Activated CD4-positive, alpha-beta memory T cell treated with anti-CD3 and anti-CD28 coated beads, Interleukin-2, amount 10 ng/mL, durations not matched to agents 7 days and 5 days (primary cell): ENCODE measurements at regions not wholly inside any gene's neighbourhood (a gene's known extent, or its start where the extent isn't known, plus 50 kb on each side); places are given as distances from the start of the nearest gene placed in this dataset.

Source experiments
- CTCF ChIA-PET: fragments of 350-600 bp; sonication (Branson Sonifier 250); formaldehyde crosslinking; loops from one replicate; lab custom pipeline; 2021; ENCODE audit warnings: antibody characterized with exemption, inconsistent platforms; lab: Charles Lee
- POLR2A ChIA-PET: fragments of 350-600 bp; sonication (Branson Sonifier 250); formaldehyde crosslinking; loops from one replicate; lab custom pipeline; 2021; ENCODE audit warnings: antibody characterized with exemption; lab: Charles Lee
- DNase-seq: peaks from one replicate; pipeline ENCODE4 v3.0.0-alpha.2; 2020
- H3K27ac Mint-ChIP-seq: one replicate; pipeline ENCODE4 v1.8.0; 2021; ENCODE audit warnings: mild to moderate bottlenecking, mixed read lengths
- H3K27me3 Mint-ChIP-seq: one replicate; pipeline ENCODE4 v1.8.0; 2021; ENCODE audit warnings: mixed read lengths
- H3K36me3 Mint-ChIP-seq: one replicate; pipeline ENCODE4 v1.8.0; 2021; ENCODE audit warnings: low read depth, mixed read lengths
- H3K4me1 Mint-ChIP-seq: one replicate; pipeline ENCODE4 v1.8.0; 2021; ENCODE audit warnings: mixed read lengths
- H3K4me3 Mint-ChIP-seq: one replicate; pipeline ENCODE4 v1.8.0; 2021; ENCODE audit warnings: mild to moderate bottlenecking, mixed read lengths
- H3K9me3 Mint-ChIP-seq: one replicate; pipeline ENCODE4 v1.8.0; 2021; ENCODE audit warnings: mixed read lengths

DNA sequence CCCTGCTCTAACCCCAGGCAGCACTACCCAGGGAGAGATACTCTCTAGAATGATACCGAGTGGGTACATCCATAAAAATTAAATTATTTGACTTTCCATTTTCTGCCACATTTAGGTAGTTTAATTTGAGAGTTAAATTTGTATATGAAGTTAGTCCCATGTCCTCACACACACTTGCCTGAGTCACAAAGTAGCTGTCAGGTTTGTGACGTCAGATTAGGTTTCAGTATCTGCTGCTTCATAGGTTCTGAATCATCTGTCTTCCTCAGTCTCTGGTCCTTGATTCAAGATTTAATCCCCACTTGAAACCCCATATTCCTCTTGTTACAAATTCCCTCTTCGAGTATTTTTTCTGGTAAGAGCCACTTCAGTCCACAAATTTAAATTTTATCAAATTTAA lies 738.6 kb upstream of the FAM98A start:
- H3K4me3 Mint-ChIP-seq, result no peak overlapping the region
- DNase-seq, result no peak
- no peaks in the 10 kb centered on the region for H3K9me3 Mint-ChIP-seq
- CTCF ChIA-PET, result no interaction called here
- no peaks in the 10 kb centered on the region for H3K4me1 Mint-ChIP-seq
- H3K27ac Mint-ChIP-seq, result no peak overlapping the region
- no peaks in the 10 kb centered on the region for H3K36me3 Mint-ChIP-seq
- POLR2A ChIA-PET, result no interaction called here
- H3K27me3 Mint-ChIP-seq, result no peaks in the 10 kb centered on the region

DNA sequence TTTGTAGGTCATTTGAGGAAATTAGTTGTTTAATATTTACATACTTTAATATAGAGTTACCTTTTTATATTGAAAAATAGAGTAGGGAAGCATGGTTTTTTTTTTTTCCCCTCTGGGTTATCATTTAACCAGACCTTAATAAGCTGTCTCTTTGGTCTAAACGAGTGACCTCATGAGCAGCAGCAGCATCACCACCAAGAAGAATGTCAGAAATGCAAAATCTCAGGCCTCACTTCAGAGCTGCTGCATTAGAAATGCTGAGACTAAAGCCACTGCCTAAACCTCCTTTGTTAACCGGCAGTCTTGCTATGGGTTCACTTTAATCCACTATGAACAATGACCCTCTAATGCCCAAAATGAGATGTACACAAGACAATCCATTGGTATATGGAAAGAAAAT lies 733.7 kb upstream of the FAM98A start:
- no peaks in the 10 kb centered on the region for H3K27me3 Mint-ChIP-seq
- no peaks in the 10 kb centered on the region for H3K4me1 Mint-ChIP-seq
- no peak overlapping the region for H3K27ac Mint-ChIP-seq
- ChIA-PET CTCF (no interaction called here), POLR2A (no interaction called here)
- no peak for DNase-seq
- H3K9me3 Mint-ChIP-seq, result peaks cover 5% of the 10 kb centered on the region
- H3K36me3 Mint-ChIP-seq, result no peaks in the 10 kb centered on the region
- H3K4me3 Mint-ChIP-seq, result no peak overlapping the region

DNA sequence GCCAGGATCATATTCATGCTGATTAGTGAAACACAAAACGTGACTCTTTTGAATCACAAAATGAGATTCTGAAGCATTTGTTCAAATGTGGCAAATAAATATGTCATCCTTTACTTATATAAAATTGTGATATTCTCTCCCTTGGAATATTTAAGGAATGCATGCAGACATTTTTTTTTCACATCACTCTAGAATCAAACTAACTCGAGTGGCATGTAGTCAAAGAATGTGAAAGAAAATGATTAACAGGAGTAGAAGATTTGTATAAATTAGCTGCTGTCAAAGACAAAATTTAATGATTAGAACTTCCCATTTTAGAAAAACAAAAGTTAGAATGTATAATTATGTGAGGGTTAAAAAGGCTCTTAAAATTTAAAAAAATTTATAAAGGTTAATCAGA lies 721.0 kb upstream of the FAM98A start:
- Mint-ChIP-seq H3K27me3 (no peaks in the 10 kb centered on the region), H3K36me3 (no peaks in the 10 kb centered on the region), H3K4me1 (no peaks in the 10 kb centered on the region), H3K27ac (no peak overlapping the region), H3K4me3 (no peak overlapping the region), H3K9me3 (peaks cover 4% of the 10 kb centered on the region)
- ChIA-PET CTCF (no interaction called here), POLR2A (no interaction called here)
- DNase-seq, result no peak

DNA sequence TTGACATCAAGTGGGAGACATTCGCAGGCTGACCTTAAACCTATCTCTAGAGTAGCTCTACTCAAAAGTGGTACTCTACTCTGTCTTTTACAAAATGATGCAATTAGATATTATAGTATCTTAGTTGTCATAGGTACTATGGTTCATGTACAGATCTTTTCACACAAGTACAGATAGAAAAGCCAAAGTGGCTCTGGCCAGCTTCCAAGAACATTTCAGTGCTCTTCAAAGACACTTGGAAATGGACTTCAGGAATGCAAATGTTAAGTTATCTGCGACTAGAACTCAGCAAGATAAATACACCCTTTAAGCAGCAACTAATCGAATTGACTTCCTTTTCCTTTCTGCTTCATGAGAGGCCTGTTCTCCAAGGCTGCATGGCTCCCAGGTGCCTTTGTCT lies 718.7 kb upstream of the FAM98A start:
- Mint-ChIP-seq H3K36me3 (no peaks in the 10 kb centered on the region), H3K4me3 (no peak overlapping the region), H3K9me3 (peaks cover 4% of the 10 kb centered on the region), H3K4me1 (no peaks in the 10 kb centered on the region), H3K27ac (no peak overlapping the region), H3K27me3 (no peaks in the 10 kb centered on the region)
- DNase-seq, result no peak
- ChIA-PET POLR2A (no interaction called here), CTCF (no interaction called here)

DNA sequence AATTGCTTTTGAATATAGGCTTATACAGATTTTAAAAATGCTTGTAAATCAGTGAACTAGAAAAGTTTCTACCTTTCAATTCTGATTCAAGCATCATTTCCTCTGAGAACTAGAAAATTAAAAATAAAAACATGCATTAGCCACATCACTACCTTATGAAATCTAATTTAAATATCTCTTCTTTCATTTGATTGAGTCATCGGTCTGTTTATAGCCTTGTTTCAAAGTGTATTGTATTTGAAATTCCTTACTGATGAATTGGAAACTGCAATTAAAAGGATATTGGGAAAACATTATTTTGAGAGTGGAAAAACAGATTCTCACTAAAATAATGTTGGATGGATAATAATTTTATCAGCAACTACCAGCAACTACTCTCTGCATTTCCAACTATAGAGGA lies 717.7 kb upstream of the FAM98A start:
- Mint-ChIP-seq H3K4me1 (no peaks in the 10 kb centered on the region), H3K9me3 (peaks cover 7% of the 10 kb centered on the region), H3K36me3 (no peaks in the 10 kb centered on the region), H3K27me3 (no peaks in the 10 kb centered on the region), H3K4me3 (no peak overlapping the region), H3K27ac (no peak overlapping the region)
- POLR2A ChIA-PET, result no interaction called here
- DNase-seq, result no peak
- CTCF ChIA-PET, result no interaction called here

DNA sequence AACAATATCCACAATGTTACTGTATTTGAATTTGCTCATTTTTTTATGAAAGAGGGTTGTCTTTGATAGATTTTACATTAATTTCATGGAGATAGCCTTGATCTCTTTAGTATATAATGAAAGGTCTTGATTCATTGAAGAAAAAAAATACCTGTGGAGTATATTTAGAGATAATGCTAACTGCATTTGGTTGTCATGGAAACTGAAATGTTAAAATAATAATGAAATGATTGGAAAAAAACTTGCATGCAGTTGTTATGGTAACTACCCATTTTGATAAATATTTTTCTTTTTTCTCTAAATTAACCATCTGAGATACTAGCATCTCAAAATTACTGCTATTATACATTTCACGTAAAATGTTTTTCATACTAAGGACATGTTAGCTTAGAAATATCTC lies 712.7 kb upstream of the FAM98A start:
- H3K36me3 Mint-ChIP-seq, result no peaks in the 10 kb centered on the region
- no peak overlapping the region for H3K27ac Mint-ChIP-seq
- no peak overlapping the region for H3K4me3 Mint-ChIP-seq
- no peaks in the 10 kb centered on the region for H3K4me1 Mint-ChIP-seq
- H3K27me3 Mint-ChIP-seq, result no peaks in the 10 kb centered on the region
- peaks cover 3% of the 10 kb centered on the region for H3K9me3 Mint-ChIP-seq
- ChIA-PET CTCF (no interaction called here), POLR2A (no interaction called here)
- DNase-seq, result no peak

DNA sequence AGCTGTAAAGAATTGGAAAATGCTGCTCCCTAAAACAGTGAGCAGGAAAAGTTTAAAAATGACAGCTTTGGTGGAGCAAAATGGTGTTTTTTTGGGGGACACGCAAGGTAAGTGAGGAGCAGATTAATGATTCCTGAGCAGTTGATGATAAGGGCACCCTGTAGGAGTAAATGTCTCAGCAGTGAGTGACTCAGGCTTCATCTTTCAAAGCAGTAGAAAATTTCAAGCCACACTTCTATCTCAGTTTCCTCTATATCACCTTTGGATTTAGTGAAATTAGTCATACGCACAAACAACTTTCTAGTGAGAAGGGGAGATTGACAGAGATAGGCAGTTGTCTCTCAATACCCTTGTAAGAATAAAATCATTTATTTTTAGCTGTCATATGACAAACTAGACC lies 709.0 kb upstream of the FAM98A start:
- no peak for DNase-seq
- H3K9me3 Mint-ChIP-seq, result peaks cover 3% of the 10 kb centered on the region
- ChIA-PET CTCF (no interaction called here), POLR2A (no interaction called here)
- H3K27me3 Mint-ChIP-seq, result no peaks in the 10 kb centered on the region
- no peak overlapping the region for H3K27ac Mint-ChIP-seq
- H3K4me1 Mint-ChIP-seq, result no peaks in the 10 kb centered on the region
- no peak overlapping the region for H3K4me3 Mint-ChIP-seq
- H3K36me3 Mint-ChIP-seq, result no peaks in the 10 kb centered on the region

DNA sequence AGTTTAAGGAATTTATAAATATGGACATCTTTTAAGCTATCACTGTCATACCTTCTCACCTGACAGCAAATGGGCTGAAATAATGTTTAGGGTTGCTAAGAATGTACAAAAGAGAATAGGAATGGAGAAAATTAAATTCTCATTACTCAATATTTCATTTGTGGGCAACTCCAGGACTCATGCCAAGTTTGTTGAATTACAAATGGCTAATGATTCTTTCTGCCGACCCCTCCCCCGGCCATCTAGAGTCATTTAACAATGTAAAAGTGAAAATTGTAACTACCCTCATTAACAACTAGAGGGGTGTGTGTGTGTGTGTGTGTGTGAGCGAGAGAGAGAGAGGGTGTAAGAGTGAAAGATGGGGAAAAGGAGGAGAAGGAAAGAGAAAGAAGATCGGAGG lies 708.5 kb upstream of the FAM98A start:
- no peak for DNase-seq
- Mint-ChIP-seq H3K9me3 (peaks cover 3% of the 10 kb centered on the region), H3K36me3 (no peaks in the 10 kb centered on the region), H3K4me1 (no peaks in the 10 kb centered on the region), H3K27me3 (no peaks in the 10 kb centered on the region), H3K27ac (no peak overlapping the region), H3K4me3 (no peak overlapping the region)
- CTCF ChIA-PET, result no interaction called here
- POLR2A ChIA-PET, result no interaction called here

DNA sequence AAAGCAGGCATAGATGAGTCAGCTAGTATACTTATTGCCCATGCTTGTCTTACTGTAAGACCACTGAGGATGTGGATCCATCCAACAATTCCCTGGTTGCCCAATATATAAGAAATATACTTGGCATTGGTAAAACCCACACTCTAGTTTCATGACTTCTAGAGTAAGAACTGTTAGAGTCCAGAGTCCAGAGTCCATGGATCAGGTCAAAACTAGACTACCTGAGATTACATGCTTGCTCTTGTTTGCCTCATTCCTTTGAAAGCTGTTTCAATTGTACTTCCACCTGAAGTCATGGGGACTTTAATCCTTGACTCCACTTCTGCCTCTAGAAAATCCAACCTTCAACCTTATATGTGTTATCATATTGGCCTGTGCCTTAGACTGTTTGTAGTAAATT lies 707.6 kb upstream of the FAM98A start:
- Mint-ChIP-seq H3K4me1 (no peaks in the 10 kb centered on the region), H3K9me3 (no peaks in the 10 kb centered on the region), H3K36me3 (no peaks in the 10 kb centered on the region), H3K27me3 (no peaks in the 10 kb centered on the region), H3K4me3 (no peak overlapping the region), H3K27ac (no peak overlapping the region)
- ChIA-PET CTCF (no interaction called here), POLR2A (no interaction called here)
- DNase-seq, result no peak

DNA sequence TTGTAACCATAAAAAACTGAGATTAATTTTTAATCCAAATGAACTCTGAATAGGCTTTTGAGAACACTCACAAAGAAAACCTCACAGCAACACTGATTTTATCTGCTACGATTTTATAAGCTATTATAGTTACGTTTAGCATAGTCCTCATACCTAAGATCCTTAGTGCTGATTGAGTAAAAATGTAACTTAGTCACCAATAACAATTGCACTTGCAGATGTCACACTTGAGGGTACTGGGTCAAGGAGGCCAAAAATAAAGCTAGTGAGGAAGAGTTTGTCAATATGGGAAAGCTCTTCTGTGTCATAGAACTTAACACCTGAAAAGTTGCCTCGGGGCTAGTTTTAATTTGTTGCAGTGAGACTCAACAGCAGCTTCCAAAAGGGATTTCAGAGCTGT lies 706.5 kb upstream of the FAM98A start:
- POLR2A ChIA-PET, result no interaction called here
- no peak overlapping the region for H3K4me3 Mint-ChIP-seq
- no peaks in the 10 kb centered on the region for H3K27me3 Mint-ChIP-seq
- H3K27ac Mint-ChIP-seq, result no peak overlapping the region
- DNase-seq, result no peak
- no peaks in the 10 kb centered on the region for H3K9me3 Mint-ChIP-seq
- H3K4me1 Mint-ChIP-seq, result no peaks in the 10 kb centered on the region
- H3K36me3 Mint-ChIP-seq, result no peaks in the 10 kb centered on the region
- CTCF ChIA-PET, result no interaction called here

DNA sequence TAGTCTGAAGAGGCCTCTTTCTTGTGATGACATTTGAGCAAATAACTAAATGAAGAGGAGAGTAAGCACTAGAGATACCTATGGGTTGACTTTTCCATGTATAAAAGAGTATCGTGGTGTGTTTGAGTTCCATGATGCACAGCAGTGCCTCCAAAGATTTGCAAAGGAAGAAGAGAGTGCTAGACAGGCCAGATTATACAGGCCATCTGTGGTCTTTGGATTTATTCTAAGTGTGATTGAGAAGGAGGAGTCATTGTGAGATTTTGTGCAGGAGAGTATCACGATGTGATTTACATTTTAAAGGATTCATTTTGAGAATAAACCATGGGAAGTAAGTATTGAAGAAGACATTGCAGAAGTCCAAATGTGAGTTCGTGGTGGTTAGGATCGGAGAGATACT lies 695.9 kb upstream of the FAM98A start:
- POLR2A ChIA-PET, result no interaction called here
- DNase-seq, result no peak
- H3K9me3 Mint-ChIP-seq, result no peaks in the 10 kb centered on the region
- CTCF ChIA-PET, result no interaction called here
- H3K27me3 Mint-ChIP-seq, result no peaks in the 10 kb centered on the region
- no peak overlapping the region for H3K27ac Mint-ChIP-seq
- no peaks in the 10 kb centered on the region for H3K36me3 Mint-ChIP-seq
- no peaks in the 10 kb centered on the region for H3K4me1 Mint-ChIP-seq
- H3K4me3 Mint-ChIP-seq, result no peak overlapping the region

DNA sequence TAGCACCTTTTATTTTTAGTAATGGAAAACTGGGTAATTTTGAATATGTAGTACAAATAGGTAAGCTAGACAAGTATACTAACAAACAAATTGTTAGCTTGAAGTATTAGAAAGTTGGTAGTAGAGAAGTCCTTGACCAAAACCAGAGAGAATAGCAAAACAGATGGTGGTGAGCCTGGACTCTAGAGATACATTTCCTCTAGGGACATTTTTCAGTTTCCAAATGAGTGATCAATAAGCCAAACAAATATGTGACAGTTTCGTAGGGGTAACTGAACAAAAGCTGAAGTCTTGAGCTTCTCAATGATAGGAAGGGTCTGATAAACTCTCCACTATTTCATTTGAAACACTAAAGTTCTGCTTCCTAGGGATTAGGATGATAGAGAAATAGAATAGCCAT lies 692.0 kb upstream of the FAM98A start:
- POLR2A ChIA-PET, result no interaction called here
- Mint-ChIP-seq H3K27ac (no peak overlapping the region), H3K4me3 (no peak overlapping the region), H3K4me1 (no peaks in the 10 kb centered on the region), H3K36me3 (no peaks in the 10 kb centered on the region), H3K27me3 (no peaks in the 10 kb centered on the region), H3K9me3 (no peaks in the 10 kb centered on the region)
- CTCF ChIA-PET, result no interaction called here
- DNase-seq, result no peak

DNA sequence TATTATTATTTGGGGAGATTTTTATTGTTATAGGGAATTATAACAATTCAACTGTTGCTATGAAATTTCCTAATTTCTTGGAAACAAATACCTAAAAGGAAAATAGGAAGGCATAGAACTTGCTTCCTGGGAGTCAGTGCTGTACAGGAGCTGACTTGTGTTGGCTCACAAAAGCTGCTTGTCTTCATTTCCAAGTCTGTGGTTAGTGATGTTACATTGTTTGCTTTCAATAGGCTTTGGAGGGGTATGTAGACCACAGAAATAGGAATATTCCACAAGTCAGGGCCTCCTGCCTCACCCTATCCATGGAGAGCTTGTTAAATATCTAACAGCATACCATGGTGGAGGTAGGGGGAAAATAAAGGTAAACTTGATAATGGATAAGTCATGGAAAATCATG lies 688.9 kb upstream of the FAM98A start:
- H3K9me3 Mint-ChIP-seq, result peaks cover 13% of the 10 kb centered on the region
- POLR2A ChIA-PET, result no interaction called here

DNA sequence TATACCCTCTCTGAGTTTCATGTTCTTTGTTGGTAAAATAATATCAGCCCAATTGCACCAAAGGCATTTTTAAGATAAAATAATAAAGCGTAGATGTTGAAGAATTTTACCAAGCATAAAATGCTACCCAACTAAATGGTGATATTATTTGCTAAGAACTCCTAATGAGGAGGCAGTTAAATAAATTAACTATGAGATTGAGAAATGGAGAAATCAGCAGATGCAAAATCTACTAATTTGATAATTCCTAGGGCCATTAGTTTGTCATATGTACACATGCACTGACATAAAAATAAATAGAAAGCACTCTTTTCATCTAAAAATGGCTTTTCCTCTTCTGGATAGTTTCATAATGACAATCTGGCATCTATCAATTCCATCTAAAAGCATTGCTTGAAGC lies 681.5 kb upstream of the FAM98A start:
- no peak overlapping the region for H3K27ac Mint-ChIP-seq
- no peak for DNase-seq
- no peak overlapping the region for H3K4me3 Mint-ChIP-seq
- no peaks in the 10 kb centered on the region for H3K4me1 Mint-ChIP-seq
- peaks cover 16% of the 10 kb centered on the region for H3K9me3 Mint-ChIP-seq
- no peaks in the 10 kb centered on the region for H3K36me3 Mint-ChIP-seq
- no peaks in the 10 kb centered on the region for H3K27me3 Mint-ChIP-seq
- ChIA-PET CTCF (no interaction called here), POLR2A (no interaction called here)

More for the DNA sequence above, 688.9 kb upstream of the FAM98A start:
- Mint-ChIP-seq H3K27ac (no peak overlapping the region), H3K27me3 (no peaks in the 10 kb centered on the region), H3K4me1 (no peaks in the 10 kb centered on the region), H3K36me3 (no peaks in the 10 kb centered on the region), H3K4me3 (no peak overlapping the region)
- CTCF ChIA-PET, result no interaction called here
- DNase-seq, result no peak
